ENCODE measurements at regions not wholly inside any gene's neighbourhood (a gene's known extent, or its start where the extent isn't known, plus 50 kb on each side); places are given as distances from the start of the nearest gene placed in this dataset.

GRCh38 chr14:83713732-83714131, 1816.2 kb upstream of the FLRT2 start:
- no peak for TF ChIP-seq EZH2 (IDR thresholded peaks at IDR 0.05; ENCODE audit: insufficient read depth, poor library complexity, severe bottlenecking)
- no peak for TF ChIP-seq EZH2phosphoT487 (IDR thresholded peaks at IDR 0.05; ENCODE audit: insufficient read depth, low read depth)
